ENCODE measurements at regions not wholly inside any gene's neighbourhood (a gene's known extent, or its start where the extent isn't known, plus 50 kb on each side); places are given as distances from the start of the nearest gene placed in this dataset.

GRCh38 chr7:41224063-41224763 is 478.7 kb downstream of the INHBA start:
- no peaks in the 10 kb centered on the region for H3K9me2 ChIP-seq (replicated peaks; ENCODE audit: insufficient read depth)
- H3K4me2 ChIP-seq = no peak overlapping the region
- H3K9me3 ChIP-seq (ENCODE audit: low read depth) = no peaks in the 10 kb centered on the region
- peak; percentile 37 for DNase-seq (ENCODE audit: low spot score)
- H3K4me1 ChIP-seq (ENCODE audit: insufficient read depth) = no peaks in the 10 kb centered on the region
- H2AFZ ChIP-seq = no peak overlapping the region
- peak overlapping the region; percentile 28 for H3K27ac ChIP-seq
- H3K4me3 ChIP-seq = no peak overlapping the region
- WGBS (ENCODE audit: low lambda C conversion rate, missing lambda C conversion rate) = 75% methylated on average over 6 of the region's 6 CpGs
- H4K20me1 ChIP-seq (ENCODE audit: insufficient read depth, poor library complexity, severe bottlenecking) = no peaks in the 10 kb centered on the region
- no peaks in the 10 kb centered on the region for H3K79me2 ChIP-seq
- H3K36me3 ChIP-seq (replicated peaks; ENCODE audit: insufficient read depth, low read depth) = no peaks in the 10 kb centered on the region
- H3K27me3 ChIP-seq = no peaks in the 10 kb centered on the region
- TF ChIP-seq EZH2phosphoT487 (IDR thresholded peaks at IDR 0.05; ENCODE audit: low read depth, severe bottlenecking, unreplicated experiment) (no peak), EZH2 (IDR thresholded peaks at IDR 0.05; ENCODE audit: borderline replicate concordance) (no peak), CTCF (IDR thresholded peaks at IDR 0.05; ENCODE audit: poor library complexity) (no peak)

- Histone ChIP-seq H3K79me2 (no peaks in the 10 kb centered on the region), H3K4me2 (no peak overlapping the region), H3K27ac (no peak overlapping the region), H3K4me3 (no peak overlapping the region), H3K27me3 (no peaks in the 10 kb centered on the region), H3K4me1 (ENCODE audit: insufficient read depth) (no peaks in the 10 kb centered on the region), H3K36me3 (replicated peaks; ENCODE audit: insufficient read depth, low read depth) (no peaks in the 10 kb centered on the region), H4K20me1 (ENCODE audit: insufficient read depth, poor library complexity, severe bottlenecking) (no peaks in the 10 kb centered on the region), H2AFZ (no peak overlapping the region), H3K9me3 (ENCODE audit: low read depth) (no peaks in the 10 kb centered on the region), H3K9me2 (replicated peaks; ENCODE audit: insufficient read depth) (no peaks in the 10 kb centered on the region)
- TF ChIP-seq CTCF (IDR thresholded peaks at IDR 0.05; ENCODE audit: poor library complexity) (no peak), EZH2phosphoT487 (IDR thresholded peaks at IDR 0.05; ENCODE audit: low read depth, severe bottlenecking, unreplicated experiment) (no peak), EZH2 (IDR thresholded peaks at IDR 0.05; ENCODE audit: borderline replicate concordance) (no peak)
- no peak for DNase-seq (ENCODE audit: low spot score)
- WGBS (ENCODE audit: low lambda C conversion rate, missing lambda C conversion rate) = 90% methylated on average over 3 of the region's 3 CpGs
These were observed 480.1 kb downstream of the INHBA start for GRCh38 chr7:41222746-41223145.

- WGBS (ENCODE audit: low lambda C conversion rate, missing lambda C conversion rate) = 70% methylated on average over 1 of the region's 1 CpG
These were observed 482.6 kb downstream of the INHBA start for GRCh38 chr7:41220266-41220665.

More at GRCh38 chr7:41220266-41220665, 482.6 kb downstream of the INHBA start:
- no peaks in the 10 kb centered on the region for H3K79me2 ChIP-seq
- no peaks in the 10 kb centered on the region for H3K4me1 ChIP-seq (ENCODE audit: insufficient read depth)
- H3K9me3 ChIP-seq (ENCODE audit: low read depth) = no peaks in the 10 kb centered on the region
- no peaks in the 10 kb centered on the region for H3K27me3 ChIP-seq
- no peak for DNase-seq (ENCODE audit: low spot score)
- no peak overlapping the region for H3K27ac ChIP-seq
- no peaks in the 10 kb centered on the region for H3K9me2 ChIP-seq (replicated peaks; ENCODE audit: insufficient read depth)
- H3K4me3 ChIP-seq = no peak overlapping the region
- H3K4me2 ChIP-seq = no peak overlapping the region
- H2AFZ ChIP-seq = no peak overlapping the region
- no peak for TF ChIP-seq EZH2 (IDR thresholded peaks at IDR 0.05; ENCODE audit: borderline replicate concordance)
- TF ChIP-seq CTCF (IDR thresholded peaks at IDR 0.05; ENCODE audit: poor library complexity) = no peak
- no peak for TF ChIP-seq EZH2phosphoT487 (IDR thresholded peaks at IDR 0.05; ENCODE audit: low read depth, severe bottlenecking, unreplicated experiment)
- no peaks in the 10 kb centered on the region for H4K20me1 ChIP-seq (ENCODE audit: insufficient read depth, poor library complexity, severe bottlenecking)
- H3K36me3 ChIP-seq (replicated peaks; ENCODE audit: insufficient read depth, low read depth) = no peaks in the 10 kb centered on the region
